OCI-M1 (cell line): ENCODE measurements at regions not wholly inside any gene's neighbourhood (a gene's known extent, or its start where the extent isn't known, plus 50 kb on each side); places are given as distances from the start of the nearest gene placed in this dataset.
"Not testable (repeated sequence)": the region's sequence is repeated elsewhere in the genome, so short reads cannot be mapped to it uniquely, and the experiment has no call there.

Experiments
- DNase-seq: peaks from one replicate; lab custom pipeline; 2025; lab: John Stamatoyannopoulos, UW

GRCh38 chr10:26952094-26952493 is 91.3 kb upstream of the ABI1 start:
- no peak for DNase-seq

- DNase-seq = no peak
These were observed 90.9 kb upstream of the ABI1 start for GRCh38 chr10:26951650-26952049.

- DNase-seq = peak; percentile 12
These were observed 90.2 kb upstream of the ABI1 start for GRCh38 chr10:26950934-26951333.

GRCh38 chr10:26946102-26946811 is 85.5 kb upstream of the ABI1 start:
- no peak for DNase-seq

- no peak for DNase-seq
These were observed 83.6 kb upstream of the ABI1 start for GRCh38 chr10:26944261-26944882.

- no peak for DNase-seq
These were observed 79.2 kb upstream of the ABI1 start for GRCh38 chr10:26939962-26940354.

GRCh38 chr10:26939290-26939961 is 78.7 kb upstream of the ABI1 start:
- no peak for DNase-seq

GRCh38 chr10:26938578-26938977 is 77.8 kb upstream of the ABI1 start:
- DNase-seq = no peak

GRCh38 chr10:26937371-26937770 is 76.6 kb upstream of the ABI1 start:
- DNase-seq = no peak

- not testable (repeated sequence) for DNase-seq
These were observed 73.4 kb upstream of the ABI1 start for GRCh38 chr10:26934190-26934589.

- DNase-seq = no peak
These were observed 71.8 kb upstream of the ABI1 start for GRCh38 chr10:26932576-26932975.

- DNase-seq = no peak
These were observed 70.5 kb upstream of the ABI1 start for GRCh38 chr10:26931223-26931622.

- not testable (repeated sequence) for DNase-seq
These were observed 62.1 kb upstream of the ABI1 start for GRCh38 chr10:26922824-26923223.

GRCh38 chr10:26919156-26919860 is 58.5 kb upstream of the ABI1 start:
- DNase-seq = not testable (repeated sequence)

GRCh38 chr10:26914898-26915297 is 54.1 kb upstream of the ABI1 start:
- no peak for DNase-seq

GRCh38 chr10:26911811-26912461 is 51.2 kb upstream of the ABI1 start:
- DNase-seq = no peak
